ENCODE measurements at regions not wholly inside any gene's neighbourhood (a gene's known extent, or its start where the extent isn't known, plus 50 kb on each side); places are given as distances from the start of the nearest gene placed in this dataset.

DNA sequence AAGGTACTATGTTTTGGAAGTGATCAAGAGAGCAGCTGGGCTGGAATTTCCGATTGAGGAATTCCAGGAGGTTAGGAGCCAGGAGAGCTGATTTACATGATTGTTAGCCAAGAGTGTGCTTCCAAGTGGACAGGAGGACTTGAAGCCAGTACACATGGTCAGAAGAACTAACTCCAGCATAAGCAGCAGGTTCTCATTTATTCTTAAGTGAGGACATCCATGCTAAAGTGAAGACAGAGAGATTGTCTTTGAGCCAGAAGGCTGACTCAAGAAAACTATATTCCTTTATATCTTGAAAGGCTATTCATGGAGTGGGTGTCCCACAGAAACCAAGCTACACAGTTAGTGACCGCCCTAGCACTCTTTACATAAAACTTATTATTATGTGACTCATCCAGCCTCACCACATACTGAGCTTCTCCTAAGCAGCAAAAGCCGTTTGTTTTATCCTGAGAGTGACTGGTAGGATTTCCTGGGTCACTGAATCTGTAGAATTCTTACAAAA, 56.7 kb upstream of the SEMA3A start:
- no peaks in the 10 kb centered on the region for H3K27me3 Mint-ChIP-seq
- H3K36me3 Mint-ChIP-seq (ENCODE audit: low read depth): no peaks in the 10 kb centered on the region
- H3K9me3 Mint-ChIP-seq: no peaks in the 10 kb centered on the region
- no peak overlapping the region for H3K4me3 Mint-ChIP-seq
- no peaks in the 10 kb centered on the region for H3K4me1 Mint-ChIP-seq (ENCODE audit: low read depth)
- H3K27ac Mint-ChIP-seq: no peak overlapping the region

DNA sequence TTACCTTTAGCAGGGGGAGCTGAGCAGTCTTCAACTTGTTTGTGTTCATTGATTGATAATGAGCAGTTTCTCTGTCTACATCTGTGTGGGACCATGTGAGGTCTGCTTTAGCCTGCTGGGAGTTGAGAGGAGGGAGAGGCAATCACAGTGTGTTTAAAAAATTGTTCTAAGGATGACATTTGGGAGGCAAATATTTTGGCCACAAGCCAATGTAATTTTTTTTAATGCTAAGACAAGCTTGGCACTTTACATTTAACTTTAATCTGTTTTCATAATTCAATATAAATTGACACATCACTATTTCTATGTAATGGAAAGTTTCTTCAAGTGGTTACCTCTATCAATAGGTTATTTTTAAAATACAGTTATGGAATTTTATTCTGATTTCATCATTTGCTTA, 55.9 kb upstream of the SEMA3A start:
- no peak overlapping the region for H3K27ac Mint-ChIP-seq
- H3K36me3 Mint-ChIP-seq (ENCODE audit: low read depth): no peaks in the 10 kb centered on the region
- H3K27me3 Mint-ChIP-seq: no peaks in the 10 kb centered on the region
- no peak overlapping the region for H3K4me3 Mint-ChIP-seq
- peaks cover 3% of the 10 kb centered on the region for H3K9me3 Mint-ChIP-seq
- H3K4me1 Mint-ChIP-seq (ENCODE audit: low read depth): no peaks in the 10 kb centered on the region

DNA sequence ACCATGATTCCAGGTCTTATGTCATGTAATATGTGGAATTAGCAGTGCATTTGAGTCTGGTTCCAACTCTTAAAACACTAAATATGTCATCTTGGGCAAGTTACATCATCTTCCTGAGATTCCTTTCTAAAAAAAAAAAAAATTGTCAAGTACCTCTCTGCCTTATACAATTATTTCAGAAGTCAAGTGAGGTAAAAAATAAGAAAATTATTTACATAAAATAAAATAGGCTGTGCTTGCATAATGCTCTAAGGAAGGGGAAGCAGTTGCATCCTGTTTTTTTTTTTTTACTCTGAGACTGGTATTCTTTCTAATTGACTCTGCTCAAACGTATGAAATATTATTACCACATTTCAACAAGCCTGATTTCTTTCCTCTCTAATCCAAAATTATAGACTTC, 55.1 kb upstream of the SEMA3A start:
- Mint-ChIP-seq H3K27ac (no peak overlapping the region), H3K4me3 (no peak overlapping the region), H3K9me3 (peaks cover 8% of the 10 kb centered on the region), H3K4me1 (ENCODE audit: low read depth) (no peaks in the 10 kb centered on the region), H3K36me3 (ENCODE audit: low read depth) (no peaks in the 10 kb centered on the region), H3K27me3 (no peaks in the 10 kb centered on the region)

DNA sequence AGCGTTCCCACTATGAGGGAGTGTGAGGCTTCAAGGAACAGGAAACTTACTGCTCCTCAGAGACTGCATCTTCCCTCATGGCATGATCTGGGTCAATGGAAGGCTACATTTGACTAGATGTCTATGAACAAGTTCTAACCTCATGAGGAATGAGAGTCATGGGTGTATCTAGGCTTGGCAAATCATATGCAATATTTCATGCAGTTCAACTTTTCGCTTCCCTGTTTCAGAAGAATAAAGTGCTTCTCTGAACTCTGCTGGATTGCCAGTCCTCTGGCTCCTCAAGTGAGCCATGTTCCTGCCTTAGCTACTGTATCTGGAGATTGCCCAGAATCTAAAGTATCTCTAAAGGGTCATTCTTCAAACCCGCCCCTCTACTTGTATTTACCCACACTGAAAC, 54.3 kb upstream of the SEMA3A start:
- Mint-ChIP-seq H3K36me3 (ENCODE audit: low read depth) (no peaks in the 10 kb centered on the region), H3K4me3 (no peak overlapping the region), H3K27ac (no peak overlapping the region), H3K27me3 (no peaks in the 10 kb centered on the region), H3K4me1 (ENCODE audit: low read depth) (no peaks in the 10 kb centered on the region), H3K9me3 (peaks cover 14% of the 10 kb centered on the region)

DNA sequence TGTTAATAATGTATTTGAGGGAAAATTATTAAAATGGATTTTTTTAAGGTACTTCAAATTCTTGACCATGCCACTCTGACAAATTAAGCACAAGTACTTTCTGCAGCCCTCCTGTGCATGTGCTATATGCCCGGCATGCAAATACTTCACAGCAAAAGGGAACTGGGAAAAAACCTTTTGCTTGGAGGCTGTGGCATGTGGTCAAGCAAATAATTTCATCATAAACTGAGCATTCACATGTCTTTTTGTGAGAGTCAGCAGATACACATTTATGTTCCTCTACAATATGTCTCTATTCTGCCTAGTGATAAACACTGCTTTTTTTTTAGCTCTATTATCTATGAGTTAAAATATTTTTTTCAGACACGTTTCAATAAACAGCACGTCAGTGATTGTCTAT, 53.7 kb upstream of the SEMA3A start:
- Mint-ChIP-seq H3K27me3 (no peaks in the 10 kb centered on the region), H3K36me3 (ENCODE audit: low read depth) (no peaks in the 10 kb centered on the region), H3K4me3 (no peak overlapping the region), H3K4me1 (ENCODE audit: low read depth) (no peaks in the 10 kb centered on the region), H3K9me3 (peaks cover 20% of the 10 kb centered on the region), H3K27ac (no peak overlapping the region)

DNA sequence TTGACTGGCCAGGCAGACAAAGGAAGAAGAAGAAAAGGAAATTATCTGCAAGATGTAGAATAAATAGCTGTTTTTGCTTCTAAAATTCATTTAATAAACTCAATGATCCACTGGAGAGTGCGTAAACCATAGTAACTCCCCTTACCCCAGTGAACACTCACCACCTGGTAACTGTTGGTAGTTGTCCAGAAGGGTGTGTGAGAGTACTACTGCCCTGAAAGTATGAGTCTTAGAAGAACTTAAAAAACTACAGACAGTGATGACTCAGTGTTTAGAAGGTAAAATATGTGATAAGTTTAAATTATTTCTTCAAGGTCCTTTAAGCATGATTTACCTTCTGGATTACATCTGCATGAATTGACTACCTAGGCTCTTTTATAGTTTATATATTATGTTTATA, 53.0 kb upstream of the SEMA3A start:
- Mint-ChIP-seq H3K27ac (no peak overlapping the region), H3K9me3 (peaks cover 22% of the 10 kb centered on the region), H3K27me3 (no peaks in the 10 kb centered on the region), H3K36me3 (ENCODE audit: low read depth) (no peaks in the 10 kb centered on the region), H3K4me1 (ENCODE audit: low read depth) (no peaks in the 10 kb centered on the region), H3K4me3 (no peak overlapping the region)

DNA sequence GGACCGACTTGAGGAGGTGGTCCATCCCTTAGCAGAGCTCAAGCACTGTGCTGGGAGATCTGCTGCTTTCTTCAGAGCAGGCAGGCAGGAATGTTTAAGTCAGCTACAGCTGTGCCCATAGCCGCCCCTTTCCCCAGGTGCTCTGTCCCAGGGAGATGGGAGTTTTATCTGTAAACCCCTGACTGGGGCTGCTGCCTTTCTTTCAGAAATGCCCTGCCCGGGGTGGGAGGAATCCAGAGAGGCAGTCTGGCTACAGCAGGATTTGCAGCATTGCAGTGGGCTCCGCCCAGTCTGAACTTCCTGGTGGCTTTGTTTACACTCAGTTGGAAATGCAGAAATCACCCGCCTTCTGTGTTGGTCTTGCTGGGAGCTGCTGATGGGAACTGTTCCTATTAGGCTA, 51.2 kb upstream of the SEMA3A start:
- H3K4me3 Mint-ChIP-seq: no peak overlapping the region
- H3K36me3 Mint-ChIP-seq (ENCODE audit: low read depth): no peaks in the 10 kb centered on the region
- H3K27me3 Mint-ChIP-seq: no peaks in the 10 kb centered on the region
- no peaks in the 10 kb centered on the region for H3K4me1 Mint-ChIP-seq (ENCODE audit: low read depth)
- peaks cover 22% of the 10 kb centered on the region for H3K9me3 Mint-ChIP-seq
- H3K27ac Mint-ChIP-seq: no peak overlapping the region
